HepG2 (cell line): ENCODE measurements at regions not wholly inside any gene's neighbourhood (a gene's known extent, or its start where the extent isn't known, plus 50 kb on each side); places are given as distances from the start of the nearest gene placed in this dataset.

Source experiments
- ATAC-seq: fragments of 200-7000 bp; cut with Tn5 transposase; 3 replicates; pipeline ENCODE4 v1.9.1; 2020; ENCODE audit warnings: mild to moderate bottlenecking, moderate library complexity
- BruUV-seq: library from RNA; stranded (reverse); fragments of 400-500 nt; replicated peaks from 2 replicates; lab custom pipeline; 2021; lab: Mats Ljungman, UMichigan
- CTCF ChIA-PET: fragments of 300-600 bp; formaldehyde crosslinking; extraction: SDS; loops from one replicate; lab custom pipeline; 2021; ENCODE audit warnings: low total read pairs, inconsistent platforms, low intra/inter-chr PET ratio; lab: Yijun Ruan, JAX
- POLR2A ChIA-PET: fragments of 350-600 bp; sonication (Branson Sonifier 250); formaldehyde crosslinking; loops from one replicate; lab custom pipeline; 2020; ENCODE audit warnings: antibody characterized with exemption, inconsistent platforms; lab: Yijun Ruan, JAX
- DNase-seq: peaks from one replicate; pipeline ENCODE4 v3.0.0-alpha.2; 2015; ENCODE audit warnings: low spot score
- FAIRE-seq: peaks from 3 replicates; lab custom pipeline; 2011; peaks lifted over from hg19 to GRCh38; lab: Jason Lieb, UNC
- H2AFZ ChIP-seq: one replicate; pipeline ENCODE4 v1.6.1; 2011; ENCODE audit warnings: low read length, inconsistent platforms
- H3K27ac ChIP-seq: fragments of 300-600 bp; 3 replicates; pipeline ENCODE4 v1.8.0; 2011; ENCODE audit warnings: mixed run types, mild to moderate bottlenecking, mixed read lengths, low read length, inconsistent platforms; ENCODE audit not compliant: insufficient read depth; ENCODE audit errors: extremely low read length
- H3K27me3 ChIP-seq, 2 experiments: fragments of 200-600 bp in 1 of 2; 2 replicates in 1 of 2; 3 replicates in 1 of 2; pipeline versions ENCODE4 v1.6.0 to v1.8.0; 2011; ENCODE audit warnings: low read length in 2 of 2, mild to moderate bottlenecking in 2 of 2, moderate library complexity in 2 of 2, inconsistent platforms in 1 of 2; ENCODE audit not compliant: insufficient read depth in 2 of 2, control insufficient read depth in 1 of 2
- H3K36me3 ChIP-seq, 2 experiments: fragments of 200-600 bp in 1 of 2; replicated peaks in 1 of 2; 2 replicates in 1 of 2; 3 replicates in 1 of 2; pipeline versions ENCODE4 v1.5.1 to v1.8.0; 2011; ENCODE audit warnings: low read length in 2 of 2, inconsistent platforms in 1 of 2; ENCODE audit not compliant: insufficient read depth in 2 of 2, control insufficient read depth in 1 of 2
- H3K4me1 ChIP-seq: 2 replicates; pipeline ENCODE4 v1.5.1; 2012; ENCODE audit warnings: low read length, inconsistent platforms; ENCODE audit not compliant: insufficient read depth
- H3K4me2 ChIP-seq: 2 replicates; pipeline ENCODE4 v1.6.0; 2011; ENCODE audit warnings: low read depth, low read length, inconsistent platforms
- H3K4me3 ChIP-seq, 3 experiments: fragments of 200-600 bp in 1 of 3; sonication (generic), shearing (Covaris generic) in 1 of 3; replicated peaks in 1 of 3; 2 replicates each; pipeline ENCODE4 v1.5.1; 2011 to 2016; ENCODE audit warnings: low read length in 3 of 3, inconsistent platforms in 2 of 3, low read depth in 2 of 3, mild to moderate bottlenecking in 2 of 3, control low read depth in 1 of 3, mixed read lengths in 1 of 3; ENCODE audit not compliant: insufficient read depth in 1 of 3
- H3K79me2 ChIP-seq: one replicate; pipeline ENCODE4 v1.6.1; 2011; ENCODE audit warnings: low read length, inconsistent platforms; ENCODE audit not compliant: insufficient read depth
- H3K9ac ChIP-seq: 2 replicates; pipeline ENCODE4 v1.6.0; 2011; ENCODE audit warnings: mild to moderate bottlenecking, low read depth, low read length, inconsistent platforms; ENCODE audit not compliant: insufficient read depth
- H3K9me3 ChIP-seq: 2 replicates; pipeline ENCODE4 v1.5.1; 2012; ENCODE audit warnings: mild to moderate bottlenecking, low read length
- H4K20me1 ChIP-seq: 2 replicates; pipeline ENCODE4 v1.6.0; 2011; ENCODE audit warnings: inconsistent platforms, mild to moderate bottlenecking, low read length, moderate library complexity; ENCODE audit not compliant: insufficient read depth
- CREB1 ChIP-seq, 2 experiments: fragments of 450-650 bp in 1 of 2; IDR thresholded peaks; 2 replicates each; pipeline ENCODE4 v1.6.1; 2016 to 2017; ENCODE audit warnings: control low read depth in 1 of 2, mild to moderate bottlenecking in 1 of 2, missing compliant biosample characterization in 1 of 2, missing genetic modification characterization in 1 of 2
- CREM ChIP-seq, 2 experiments: sonication (generic) in 1 of 2; formaldehyde crosslinking in 1 of 2; IDR thresholded peaks; 2 replicates each; pipeline versions ENCODE4 v1.4.0 to v1.6.1; 2016 to 2020; ENCODE audit warnings: antibody characterized with exemption in 1 of 2, mild to moderate bottlenecking in 1 of 2, missing genetic modification reagents in 1 of 2
- HMG20B ChIP-seq: conservative IDR thresholded peaks from 2 replicates; pipeline ENCODE4 v1.6.1; 2016; ENCODE audit warnings: missing genetic modification reagents, missing compliant biosample characterization
- NFE2L1 ChIP-seq: sonication (generic); formaldehyde crosslinking; IDR thresholded peaks from 2 replicates; pipeline ENCODE4 v1.4.0; 2020; ENCODE audit warnings: missing genetic modification reagents, mild to moderate bottlenecking, borderline replicate concordance
- TARDBP ChIP-seq: sonication (generic); formaldehyde crosslinking; IDR thresholded peaks from 2 replicates; pipeline ENCODE4 v1.8.0; 2022; ENCODE audit warnings: mild to moderate bottlenecking, missing genetic modification reagents
- WIZ ChIP-seq: sonication (generic); formaldehyde crosslinking; IDR thresholded peaks from 2 replicates; pipeline ENCODE4 v1.5.1; 2020; ENCODE audit warnings: mild to moderate bottlenecking, missing genetic modification reagents
- ZNF569 ChIP-seq: sonication (generic); formaldehyde crosslinking; IDR thresholded peaks from 2 replicates; pipeline ENCODE4 v1.5.0; 2020; ENCODE audit warnings: mild to moderate bottlenecking, missing genetic modification reagents, moderate library complexity, borderline replicate concordance
- WGBS: methylation state at CpG from one replicate; pipeline ENCODE4 v1.1.6; 2017; ENCODE audit warnings: low lambda C conversion rate; 5-methylcytosine and 5-hydroxymethylcytosine counted together
- in situ Hi-C: cut with HindIII; loops from 2 replicates; pipeline ENCODE4 v1.10.0; 2017; ENCODE audit warnings: low pct_unique_long_range_greater_than_20kb; ENCODE audit not compliant: extremely low pct_ligation_motif_present
- intact Hi-C: fragments of 100-400 bp; cut with micrococcal nuclease; formaldehyde crosslinking; loops from one replicate; pipeline ENCODE4 v1.10.0; 2022; ENCODE audit not compliant: unreplicated experiment
- TF ChIP-seq, protein P1 (sequence below): sonication (generic); formaldehyde crosslinking; IDR thresholded peaks from 2 replicates; pipeline ENCODE4 v1.8.0; 2022; ENCODE audit warnings: missing genetic modification reagents, low read depth, mild to moderate bottlenecking, borderline replicate concordance
- TF ChIP-seq, protein P2 (sequence below): sonication (generic); formaldehyde crosslinking; IDR thresholded peaks from 2 replicates; pipeline ENCODE4 v1.4.0; 2020; ENCODE audit warnings: mild to moderate bottlenecking, missing genetic modification reagents
- TF ChIP-seq, protein P3 (sequence below): sonication (generic); formaldehyde crosslinking; IDR thresholded peaks from 2 replicates; pipeline ENCODE4 v1.5.0; 2020; ENCODE audit warnings: missing genetic modification reagents

DNA sequence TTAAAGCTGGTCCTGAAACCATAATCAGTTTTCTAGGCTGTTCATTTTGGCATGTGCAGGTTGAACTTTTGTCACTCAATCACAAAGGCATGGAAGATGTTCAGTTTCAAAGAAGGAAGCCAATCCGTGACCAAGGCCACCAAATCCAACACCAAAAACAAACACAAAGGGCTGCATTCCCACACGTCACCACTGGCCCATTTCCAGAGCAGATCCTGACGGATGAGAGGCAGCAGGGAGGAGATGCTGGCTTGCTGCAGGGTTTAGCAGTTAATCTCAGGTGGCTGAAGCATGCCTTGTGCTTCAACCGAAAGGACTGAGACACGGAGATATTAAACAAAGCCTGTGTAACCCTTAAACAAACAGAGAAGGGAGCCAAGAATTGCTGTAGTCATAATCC lies 191.9 kb upstream of the CTAGE1 start:
- Histone ChIP-seq H3K4me3 (no peak overlapping the region), H3K27me3 (peaks cover 0 to 2% of the 10 kb centered on the region in 2 experiments; a peak in 2 of 5 replicates), H3K4me2 (no peak overlapping the region), H3K4me1 (peaks cover 12% of the 10 kb centered on the region), H4K20me1 (no peaks in the 10 kb centered on the region), H3K9ac (no peak overlapping the region), H3K79me2 (no peaks in the 10 kb centered on the region), H2AFZ (no peak overlapping the region), H3K27ac (no peak overlapping the region), H3K36me3 (no peaks in the 10 kb centered on the region), H3K9me3 (no peaks in the 10 kb centered on the region)
- FAIRE-seq (peak; percentile 8), DNase-seq (peak; percentile 16), ATAC-seq (peak; percentile 64; the same call in 2 of the 3 replicates)
- 0% methylated on average over 5 of the region's 5 CpGs for WGBS
- POLR2A ChIA-PET: no interaction called here
- intact Hi-C loops: no loop called here
- in situ Hi-C loops: no loop called here
- TF ChIP-seq, protein P1, sequence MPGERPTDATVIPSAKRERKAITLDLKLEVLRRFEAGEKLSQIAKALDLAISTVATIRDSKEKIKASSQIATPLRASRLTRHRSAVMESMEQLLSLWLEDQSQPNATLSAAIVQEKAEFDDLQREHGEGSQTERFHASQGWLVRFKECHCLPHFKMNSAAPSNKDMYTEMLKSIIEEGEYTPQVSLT (CRISPR knock-in tag): no peak
- TF ChIP-seq NFE2L1: no peak
- TF ChIP-seq CREM (IDR thresholded peaks at IDR 0.05): peak; percentile 28; the same call in 1 of the 2 replicates
- no peak for TF ChIP-seq CREM (CRISPR knock-in tag; IDR thresholded peaks at IDR 0.05)
- TF ChIP-seq WIZ (CRISPR knock-in tag): no peak
- TF ChIP-seq TARDBP: no peak
- TF ChIP-seq, protein P2, sequence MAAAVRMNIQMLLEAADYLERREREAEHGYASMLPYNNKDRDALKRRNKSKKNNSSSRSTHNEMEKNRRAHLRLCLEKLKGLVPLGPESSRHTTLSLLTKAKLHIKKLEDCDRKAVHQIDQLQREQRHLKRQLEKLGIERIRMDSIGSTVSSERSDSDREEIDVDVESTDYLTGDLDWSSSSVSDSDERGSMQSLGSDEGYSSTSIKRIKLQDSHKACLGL (CRISPR knock-in tag): no peak
- TF ChIP-seq HMG20B (CRISPR knock-in tag): no peak
- no peak for TF ChIP-seq ZNF569 (CRISPR knock-in tag)
- TF ChIP-seq, protein P3, sequence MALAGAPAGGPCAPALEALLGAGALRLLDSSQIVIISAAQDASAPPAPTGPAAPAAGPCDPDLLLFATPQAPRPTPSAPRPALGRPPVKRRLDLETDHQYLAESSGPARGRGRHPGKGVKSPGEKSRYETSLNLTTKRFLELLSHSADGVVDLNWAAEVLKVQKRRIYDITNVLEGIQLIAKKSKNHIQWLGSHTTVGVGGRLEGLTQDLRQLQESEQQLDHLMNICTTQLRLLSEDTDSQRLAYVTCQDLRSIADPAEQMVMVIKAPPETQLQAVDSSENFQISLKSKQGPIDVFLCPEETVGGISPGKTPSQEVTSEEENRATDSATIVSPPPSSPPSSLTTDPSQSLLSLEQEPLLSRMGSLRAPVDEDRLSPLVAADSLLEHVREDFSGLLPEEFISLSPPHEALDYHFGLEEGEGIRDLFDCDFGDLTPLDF (CRISPR knock-in tag): no peak
- TF ChIP-seq CREB1 (IDR thresholded peaks at IDR 0.05): 0 out of 2 replicates have a peak, but pooled peaks have one; percentile 19
- no peak for TF ChIP-seq CREB1 (CRISPR knock-in tag; IDR thresholded peaks at IDR 0.05)
- CTCF ChIA-PET: no interaction called here
- no TSS peak for BruUV-seq
